CD4-positive, alpha-beta memory T cell (primary cell): ENCODE measurements at regions not wholly inside any gene's neighbourhood (a gene's known extent, or its start where the extent isn't known, plus 50 kb on each side); places are given as distances from the start of the nearest gene placed in this dataset.
"Not testable (repeated sequence)": the region's sequence is repeated elsewhere in the genome, so short reads cannot be mapped to it uniquely, and the experiment has no call there.

Experiments used
- CTCF ChIA-PET: fragments of 350-600 bp; sonication (Branson Sonifier 250); formaldehyde crosslinking; loops from one replicate; lab custom pipeline; 2021; ENCODE audit warnings: inconsistent platforms; ENCODE audit not compliant: partially characterized antibody; lab: Charles Lee
- POLR2A ChIA-PET: fragments of 350-600 bp; sonication (Branson Sonifier 250); formaldehyde crosslinking; loops from one replicate; lab custom pipeline; 2021; ENCODE audit not compliant: partially characterized antibody; lab: Charles Lee
- DNase-seq, 5 donors: peaks; one replicate each; pipeline versions ENCODE4 v3.0.0 to v3.0.0-alpha.2; 2020 to 2022; ENCODE audit warnings: mixed read lengths in 1 of 5
- H3K27ac ChIP-seq: one replicate; pipeline ENCODE4 v1.7.0; 2013; ENCODE audit warnings: low read depth, low read length
- H3K27me3 ChIP-seq: 2 replicates; pipeline ENCODE4 v1.7.0; 2013; ENCODE audit warnings: mild to moderate bottlenecking, low read length, moderate library complexity; ENCODE audit not compliant: insufficient read depth
- H3K36me3 ChIP-seq: 2 replicates; pipeline ENCODE4 v1.7.0; 2013; ENCODE audit warnings: mild to moderate bottlenecking, low read length, moderate library complexity; ENCODE audit not compliant: insufficient read depth
- H3K4me1 ChIP-seq: 2 replicates; pipeline ENCODE4 v1.7.0; 2013; ENCODE audit warnings: mild to moderate bottlenecking, low read length, moderate library complexity; ENCODE audit not compliant: insufficient read depth
- H3K4me3 ChIP-seq, 2 donors: one replicate each; pipeline ENCODE4 v1.7.0; 2013; ENCODE audit warnings: low read length in 2 of 2, mild to moderate bottlenecking in 1 of 2
- H3K9me3 ChIP-seq, 2 donors: one replicate each; pipeline ENCODE4 v1.7.0; 2013; ENCODE audit warnings: low read length in 2 of 2, control low read depth in 1 of 2; ENCODE audit not compliant: control insufficient read depth in 1 of 2
- H3K27ac Mint-ChIP-seq, 7 donors: one replicate each; pipeline ENCODE4 v1.8.0; 2020 to 2021; ENCODE audit warnings: mixed read lengths in 7 of 7, mild to moderate bottlenecking in 6 of 7, inconsistent platforms in 3 of 7, moderate library complexity in 3 of 7
- H3K27me3 Mint-ChIP-seq, 2 donors: one replicate each; pipeline ENCODE4 v1.8.0; 2020 to 2021; ENCODE audit warnings: mixed read lengths in 2 of 2
- H3K36me3 Mint-ChIP-seq, 2 donors: one replicate each; pipeline ENCODE4 v1.8.0; 2020 to 2021; ENCODE audit warnings: mixed read lengths in 2 of 2, inconsistent platforms in 1 of 2, mild to moderate bottlenecking in 1 of 2
- H3K4me1 Mint-ChIP-seq, 4 donors: one replicate each; pipeline ENCODE4 v1.8.0; 2020 to 2021; ENCODE audit warnings: mixed read lengths in 4 of 4, mild to moderate bottlenecking in 1 of 4
- H3K4me3 Mint-ChIP-seq, 8 donors: one replicate each; pipeline ENCODE4 v1.8.0; 2020 to 2021; ENCODE audit warnings: mixed read lengths in 8 of 8, mild to moderate bottlenecking in 7 of 8, moderate library complexity in 6 of 8, inconsistent platforms in 3 of 8
- H3K9me3 Mint-ChIP-seq, 8 donors: one replicate each; pipeline ENCODE4 v1.8.0; 2020 to 2021; ENCODE audit warnings: mixed read lengths in 8 of 8, mild to moderate bottlenecking in 5 of 8, inconsistent platforms in 3 of 8, moderate library complexity in 1 of 8
- intact Hi-C: fragments of 100-400 bp; cut with micrococcal nuclease; formaldehyde crosslinking; loops from one replicate; pipeline ENCODE4 v1.15.1; 2023

DNA sequence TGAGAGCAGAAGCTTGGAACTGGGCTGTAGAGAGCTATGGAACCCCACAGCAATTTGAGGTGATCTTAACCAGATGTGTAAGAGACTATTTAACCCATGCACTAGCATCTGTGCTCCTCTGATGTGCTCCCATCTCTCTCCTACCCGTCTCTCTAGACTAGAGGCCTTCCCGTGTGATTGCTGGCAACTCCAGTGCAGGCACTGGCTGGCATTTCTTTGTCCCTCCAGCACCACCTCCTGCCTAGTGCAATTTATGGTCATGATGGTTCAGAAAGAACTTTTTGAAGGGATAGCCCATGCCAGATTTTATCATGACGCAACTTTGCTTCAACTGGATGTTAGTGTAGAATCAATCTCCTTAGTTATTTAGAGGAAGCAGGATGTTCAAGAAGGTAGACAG is 193.0 kb downstream of the BCL2L11 start:
- H3K27me3 Mint-ChIP-seq, H3K4me1 Mint-ChIP-seq, H3K4me3 Mint-ChIP-seq, H3K4me3 ChIP-seq, DNase-seq, H3K27ac ChIP-seq, H3K27me3 ChIP-seq, intact Hi-C loops, CTCF ChIA-PET, H3K4me1 ChIP-seq, H3K27ac Mint-ChIP-seq, H3K36me3 Mint-ChIP-seq, POLR2A ChIA-PET, H3K9me3 ChIP-seq, H3K9me3 Mint-ChIP-seq, H3K36me3 ChIP-seq: not testable (repeated sequence)

- H3K36me3 Mint-ChIP-seq, H3K4me3 ChIP-seq, H3K27me3 Mint-ChIP-seq, H3K36me3 ChIP-seq, H3K4me1 ChIP-seq, intact Hi-C loops, H3K27ac ChIP-seq, H3K27ac Mint-ChIP-seq, H3K9me3 Mint-ChIP-seq, H3K9me3 ChIP-seq, DNase-seq, H3K4me3 Mint-ChIP-seq, H3K27me3 ChIP-seq, H3K4me1 Mint-ChIP-seq, POLR2A ChIA-PET, CTCF ChIA-PET: not testable (repeated sequence)
Observed at GRCh38 chr2:111315188-111315917, 194.6 kb downstream of the BCL2L11 start.

- H3K27me3 ChIP-seq, DNase-seq, H3K9me3 ChIP-seq, intact Hi-C loops, H3K4me3 ChIP-seq, H3K27ac Mint-ChIP-seq, POLR2A ChIA-PET, H3K36me3 Mint-ChIP-seq, H3K27me3 Mint-ChIP-seq, H3K36me3 ChIP-seq, H3K4me3 Mint-ChIP-seq, H3K9me3 Mint-ChIP-seq, H3K4me1 Mint-ChIP-seq, H3K4me1 ChIP-seq, H3K27ac ChIP-seq, CTCF ChIA-PET: not testable (repeated sequence)
Observed at GRCh38 chr2:111316221-111316741, 195.6 kb downstream of the BCL2L11 start.

DNA sequence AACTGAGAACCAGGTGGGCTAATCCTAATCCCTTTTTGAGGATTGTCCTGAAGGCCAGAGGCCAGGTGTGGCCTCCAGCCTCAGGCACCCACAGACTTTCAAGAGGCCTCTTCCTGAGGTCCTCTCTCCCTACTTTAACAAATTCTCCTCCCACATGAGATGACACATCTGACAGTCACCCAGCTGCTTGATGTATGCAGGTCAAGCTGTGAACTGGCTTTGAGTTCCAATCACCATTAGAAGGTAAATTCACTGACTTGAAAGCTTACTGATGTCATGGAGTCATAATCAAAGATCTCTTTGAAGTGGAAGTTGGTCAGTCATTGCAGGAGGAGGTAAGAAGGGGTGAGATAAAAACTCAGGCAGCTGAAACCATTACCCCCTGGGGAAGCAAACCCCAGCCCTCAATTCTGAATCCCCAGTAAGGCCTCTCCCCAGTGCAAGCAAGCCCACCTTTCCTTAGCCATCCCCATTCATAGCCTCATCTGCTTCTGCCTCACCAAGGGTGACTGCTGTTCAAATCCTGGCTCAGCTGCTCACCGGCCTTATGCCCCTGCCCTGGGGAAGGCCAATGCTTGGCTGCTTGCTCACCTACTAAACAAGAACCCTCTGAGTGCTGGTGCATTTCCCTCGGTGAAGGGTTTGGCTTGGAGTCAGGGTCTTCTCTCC is 196.3 kb downstream of the BCL2L11 start:
- H3K27me3 ChIP-seq, H3K4me3 Mint-ChIP-seq, H3K36me3 Mint-ChIP-seq, H3K27ac Mint-ChIP-seq, H3K4me1 Mint-ChIP-seq, CTCF ChIA-PET, POLR2A ChIA-PET, intact Hi-C loops, H3K27ac ChIP-seq, DNase-seq, H3K27me3 Mint-ChIP-seq, H3K9me3 ChIP-seq, H3K4me1 ChIP-seq, H3K36me3 ChIP-seq, H3K9me3 Mint-ChIP-seq, H3K4me3 ChIP-seq: not testable (repeated sequence)

GRCh38 chr2:111319552-111319951 is 198.8 kb downstream of the BCL2L11 start:
- H3K36me3 Mint-ChIP-seq, H3K4me3 ChIP-seq, H3K9me3 ChIP-seq, H3K27ac Mint-ChIP-seq, CTCF ChIA-PET, H3K36me3 ChIP-seq, POLR2A ChIA-PET, H3K27ac ChIP-seq, DNase-seq, H3K4me1 ChIP-seq, H3K27me3 ChIP-seq, H3K27me3 Mint-ChIP-seq, H3K9me3 Mint-ChIP-seq, H3K4me1 Mint-ChIP-seq, intact Hi-C loops, H3K4me3 Mint-ChIP-seq: not testable (repeated sequence)

DNA sequence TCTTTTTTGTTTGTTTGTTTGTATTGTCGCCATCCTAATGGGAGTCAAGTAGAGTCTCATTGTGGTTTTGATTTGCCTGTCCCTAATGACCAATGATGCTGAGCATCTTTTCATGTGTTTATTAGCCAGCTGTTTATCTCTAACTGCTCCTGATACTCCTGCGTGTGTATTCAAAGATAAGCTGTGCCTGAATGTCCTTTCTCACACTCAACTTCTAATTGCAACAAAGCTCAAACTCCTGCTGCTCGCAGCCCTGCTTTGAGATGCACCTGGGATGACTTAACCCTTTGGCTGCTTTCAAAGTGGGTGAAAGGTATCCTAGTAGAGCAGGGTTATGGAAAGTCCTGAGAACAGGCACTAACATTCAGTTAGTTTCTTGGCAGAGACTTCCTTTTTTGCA is 199.6 kb downstream of the BCL2L11 start:
- H3K4me3 ChIP-seq, H3K27me3 Mint-ChIP-seq, H3K27ac ChIP-seq, H3K36me3 Mint-ChIP-seq, H3K27me3 ChIP-seq, intact Hi-C loops, H3K36me3 ChIP-seq, H3K9me3 ChIP-seq, H3K4me1 ChIP-seq, CTCF ChIA-PET, H3K4me1 Mint-ChIP-seq, H3K27ac Mint-ChIP-seq, H3K4me3 Mint-ChIP-seq, H3K9me3 Mint-ChIP-seq, DNase-seq, POLR2A ChIA-PET: not testable (repeated sequence)

GRCh38 chr2:111320965-111321364 is 200.3 kb downstream of the BCL2L11 start:
- H3K36me3 Mint-ChIP-seq, H3K27ac Mint-ChIP-seq, H3K36me3 ChIP-seq, H3K4me1 Mint-ChIP-seq, H3K9me3 Mint-ChIP-seq, intact Hi-C loops, H3K27me3 Mint-ChIP-seq, H3K9me3 ChIP-seq, DNase-seq, H3K27ac ChIP-seq, H3K4me3 Mint-ChIP-seq, H3K4me1 ChIP-seq, CTCF ChIA-PET, H3K4me3 ChIP-seq, H3K27me3 ChIP-seq, POLR2A ChIA-PET: not testable (repeated sequence)
